Hepatocyte (in vitro differentiated cells): ENCODE measurements at regions not wholly inside any gene's neighbourhood (a gene's known extent, or its start where the extent isn't known, plus 50 kb on each side); places are given as distances from the start of the nearest gene placed in this dataset.

Experiments used
- EZH2 ChIP-seq: fragments of 200-600 bp; sonication (generic); IDR thresholded peaks from 2 replicates; pipeline ENCODE4 v1.6.1; 2016; ENCODE audit warnings: antibody characterized with exemption, mild to moderate bottlenecking, borderline replicate concordance
- TF ChIP-seq, protein P1 (sequence below): fragments of 200-600 bp; sonication (generic); IDR thresholded peaks from 2 replicates; pipeline ENCODE4 v1.5.1; 2016; ENCODE audit warnings: antibody characterized with exemption, mild to moderate bottlenecking; ENCODE audit not compliant: poor library complexity

DNA sequence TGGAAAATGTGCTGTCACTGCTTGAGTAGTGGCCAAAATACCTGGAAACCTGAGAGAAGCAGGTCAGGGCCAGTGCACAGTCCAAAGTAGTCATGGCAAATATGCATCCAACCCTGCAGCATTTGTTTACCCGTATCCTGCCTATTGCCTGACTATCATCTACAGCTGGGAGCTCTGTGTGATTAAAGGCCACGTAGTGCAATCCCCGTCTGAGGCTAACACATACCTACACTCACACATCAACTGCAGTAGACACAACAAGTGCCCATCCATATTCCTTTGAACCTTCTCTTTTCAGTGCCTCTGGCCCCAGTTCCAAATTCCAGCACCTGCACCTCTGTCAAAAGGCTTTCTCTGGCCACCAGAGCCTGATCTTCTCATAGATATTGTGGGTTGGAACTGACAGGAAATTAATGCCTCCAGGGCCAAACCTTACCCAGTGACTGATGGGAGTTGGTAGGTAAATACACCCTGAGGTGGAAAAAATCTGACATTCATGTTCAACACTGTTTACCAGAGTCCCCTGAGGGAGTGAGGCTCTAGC, 383.0 kb downstream of the SETD4 start:
- TF ChIP-seq EZH2: no peak
- TF ChIP-seq, protein P1, sequence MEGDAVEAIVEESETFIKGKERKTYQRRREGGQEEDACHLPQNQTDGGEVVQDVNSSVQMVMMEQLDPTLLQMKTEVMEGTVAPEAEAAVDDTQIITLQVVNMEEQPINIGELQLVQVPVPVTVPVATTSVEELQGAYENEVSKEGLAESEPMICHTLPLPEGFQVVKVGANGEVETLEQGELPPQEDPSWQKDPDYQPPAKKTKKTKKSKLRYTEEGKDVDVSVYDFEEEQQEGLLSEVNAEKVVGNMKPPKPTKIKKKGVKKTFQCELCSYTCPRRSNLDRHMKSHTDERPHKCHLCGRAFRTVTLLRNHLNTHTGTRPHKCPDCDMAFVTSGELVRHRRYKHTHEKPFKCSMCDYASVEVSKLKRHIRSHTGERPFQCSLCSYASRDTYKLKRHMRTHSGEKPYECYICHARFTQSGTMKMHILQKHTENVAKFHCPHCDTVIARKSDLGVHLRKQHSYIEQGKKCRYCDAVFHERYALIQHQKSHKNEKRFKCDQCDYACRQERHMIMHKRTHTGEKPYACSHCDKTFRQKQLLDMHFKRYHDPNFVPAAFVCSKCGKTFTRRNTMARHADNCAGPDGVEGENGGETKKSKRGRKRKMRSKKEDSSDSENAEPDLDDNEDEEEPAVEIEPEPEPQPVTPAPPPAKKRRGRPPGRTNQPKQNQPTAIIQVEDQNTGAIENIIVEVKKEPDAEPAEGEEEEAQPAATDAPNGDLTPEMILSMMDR: no peak
